ENCODE measurements at regions not wholly inside any gene's neighbourhood (a gene's known extent, or its start where the extent isn't known, plus 50 kb on each side); places are given as distances from the start of the nearest gene placed in this dataset.

DNA sequence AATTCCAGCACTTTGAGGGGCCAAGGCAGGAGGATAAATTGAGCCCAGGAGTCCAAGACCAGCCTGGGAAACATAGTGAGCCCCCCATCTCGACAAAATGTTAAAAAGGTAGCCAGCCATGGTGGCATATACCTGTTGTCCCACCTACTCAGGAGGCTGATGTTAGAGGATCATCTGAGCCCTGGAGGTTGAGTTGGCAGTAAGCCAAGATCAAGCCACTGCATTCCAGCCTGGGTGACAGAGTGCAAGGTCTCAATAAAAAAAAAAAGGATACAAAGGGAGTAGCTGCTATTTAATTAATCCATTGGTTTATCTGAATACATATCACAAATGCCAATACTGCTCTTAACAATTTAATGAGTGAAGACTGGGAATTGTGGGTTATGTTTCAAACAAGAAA lies 327.8 kb downstream of the CPS1 start:
- no peak for DNase-seq (ENCODE audit: low read depth)
- H3K4me3 ChIP-seq (replicated peaks; ENCODE audit: low read depth, low read length): no peak overlapping the region
- TF ChIP-seq, protein P1, sequence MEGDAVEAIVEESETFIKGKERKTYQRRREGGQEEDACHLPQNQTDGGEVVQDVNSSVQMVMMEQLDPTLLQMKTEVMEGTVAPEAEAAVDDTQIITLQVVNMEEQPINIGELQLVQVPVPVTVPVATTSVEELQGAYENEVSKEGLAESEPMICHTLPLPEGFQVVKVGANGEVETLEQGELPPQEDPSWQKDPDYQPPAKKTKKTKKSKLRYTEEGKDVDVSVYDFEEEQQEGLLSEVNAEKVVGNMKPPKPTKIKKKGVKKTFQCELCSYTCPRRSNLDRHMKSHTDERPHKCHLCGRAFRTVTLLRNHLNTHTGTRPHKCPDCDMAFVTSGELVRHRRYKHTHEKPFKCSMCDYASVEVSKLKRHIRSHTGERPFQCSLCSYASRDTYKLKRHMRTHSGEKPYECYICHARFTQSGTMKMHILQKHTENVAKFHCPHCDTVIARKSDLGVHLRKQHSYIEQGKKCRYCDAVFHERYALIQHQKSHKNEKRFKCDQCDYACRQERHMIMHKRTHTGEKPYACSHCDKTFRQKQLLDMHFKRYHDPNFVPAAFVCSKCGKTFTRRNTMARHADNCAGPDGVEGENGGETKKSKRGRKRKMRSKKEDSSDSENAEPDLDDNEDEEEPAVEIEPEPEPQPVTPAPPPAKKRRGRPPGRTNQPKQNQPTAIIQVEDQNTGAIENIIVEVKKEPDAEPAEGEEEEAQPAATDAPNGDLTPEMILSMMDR (IDR thresholded peaks at IDR 0.05; ENCODE audit: low read length, missing control alignments): no peak

DNA sequence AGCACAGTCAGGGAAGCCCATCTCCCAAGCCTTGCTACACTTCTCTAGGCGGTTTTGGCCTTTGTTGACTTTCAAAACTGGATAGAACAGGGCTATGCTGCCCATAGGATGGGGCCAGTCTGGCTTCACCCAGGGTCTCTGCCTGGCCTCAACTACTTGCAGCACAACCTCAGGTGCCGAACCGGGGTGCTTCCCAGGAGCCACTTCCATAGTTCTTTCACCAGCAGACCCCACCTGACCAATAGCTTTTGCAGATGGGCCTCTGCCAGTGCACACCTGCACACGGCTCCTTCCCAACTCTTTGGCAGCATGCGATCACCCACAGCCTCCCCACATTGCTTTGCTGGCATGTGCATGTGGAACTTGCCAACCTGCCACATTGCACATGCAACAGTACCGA lies 331.6 kb downstream of the CPS1 start:
- no peak overlapping the region for H3K4me3 ChIP-seq (replicated peaks; ENCODE audit: low read depth, low read length)
- DNase-seq (ENCODE audit: low read depth): no peak
- TF ChIP-seq, protein P1 (IDR thresholded peaks at IDR 0.05; ENCODE audit: low read length, missing control alignments): no peak

DNA sequence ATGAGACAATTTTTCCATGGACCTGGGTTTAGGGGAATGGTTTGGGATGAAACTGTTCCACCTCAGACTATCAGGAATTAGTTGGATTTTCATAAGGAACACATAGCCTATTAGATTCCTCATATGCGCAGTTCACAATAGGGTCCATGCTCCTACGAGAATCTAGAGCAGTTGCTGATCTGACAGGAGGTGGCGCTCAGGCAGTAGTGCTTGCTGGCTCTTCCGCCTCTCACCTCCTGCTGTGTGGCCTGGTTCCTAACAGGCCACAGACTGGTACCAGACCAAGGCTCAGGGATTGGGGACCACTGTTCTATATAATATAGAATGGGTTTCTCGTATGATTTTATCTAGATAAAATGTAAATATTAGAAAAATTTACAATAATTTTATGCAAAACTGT lies 338.7 kb downstream of the CPS1 start:
- no peak overlapping the region for H3K4me3 ChIP-seq (replicated peaks; ENCODE audit: low read depth, low read length)
- DNase-seq (ENCODE audit: low read depth): no peak
- TF ChIP-seq, protein P1 (IDR thresholded peaks at IDR 0.05; ENCODE audit: low read length, missing control alignments): no peak

DNA sequence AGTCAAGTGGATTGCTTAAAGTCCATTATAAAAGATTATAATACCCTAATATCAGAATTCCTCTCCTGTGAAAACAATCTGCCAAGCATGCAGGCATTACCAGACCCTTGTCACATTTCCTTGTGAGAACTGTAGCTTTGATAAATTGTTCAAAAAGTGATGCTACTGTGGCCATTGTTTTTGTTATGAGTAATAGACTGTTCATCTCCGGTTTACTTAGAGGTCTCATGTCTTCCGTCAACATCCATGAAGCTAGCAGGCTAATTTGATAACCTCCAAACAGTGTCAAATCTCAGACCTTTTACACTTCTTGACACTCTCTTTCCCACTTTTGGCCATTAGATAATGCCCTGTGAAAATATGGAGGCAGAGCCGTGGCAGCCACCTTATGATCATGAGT lies 342.7 kb downstream of the CPS1 start:
- peak; percentile 8 for DNase-seq (ENCODE audit: low read depth)

DNA sequence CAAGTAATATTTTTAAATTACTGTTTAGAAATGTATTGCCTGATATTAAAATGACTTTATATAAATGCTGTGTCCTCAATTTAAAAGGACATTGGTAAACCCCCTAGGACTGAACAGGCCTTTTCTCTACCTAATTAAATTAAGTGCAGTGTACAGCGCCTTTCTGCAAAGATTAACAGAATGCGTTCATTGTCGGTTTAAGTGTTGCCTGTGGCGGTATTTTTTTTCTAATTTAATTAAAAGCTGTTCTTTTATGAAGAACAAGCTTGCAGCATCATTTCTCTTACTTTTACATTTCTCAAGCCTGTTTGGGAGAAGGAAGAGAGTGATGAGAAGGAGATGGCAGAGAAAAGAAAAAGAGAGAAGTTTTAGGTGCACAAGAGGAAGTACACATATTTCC lies 344.9 kb downstream of the CPS1 start:
- no peak overlapping the region for H3K4me3 ChIP-seq (replicated peaks; ENCODE audit: low read depth, low read length)
- DNase-seq (ENCODE audit: low read depth): no peak
- TF ChIP-seq, protein P1 (IDR thresholded peaks at IDR 0.05; ENCODE audit: low read length, missing control alignments): no peak

More for the DNA sequence above, 342.7 kb downstream of the CPS1 start:
- H3K4me3 ChIP-seq (replicated peaks; ENCODE audit: low read depth, low read length): no peak overlapping the region
- TF ChIP-seq, protein P1 (IDR thresholded peaks at IDR 0.05; ENCODE audit: low read length, missing control alignments): no peak

DNA sequence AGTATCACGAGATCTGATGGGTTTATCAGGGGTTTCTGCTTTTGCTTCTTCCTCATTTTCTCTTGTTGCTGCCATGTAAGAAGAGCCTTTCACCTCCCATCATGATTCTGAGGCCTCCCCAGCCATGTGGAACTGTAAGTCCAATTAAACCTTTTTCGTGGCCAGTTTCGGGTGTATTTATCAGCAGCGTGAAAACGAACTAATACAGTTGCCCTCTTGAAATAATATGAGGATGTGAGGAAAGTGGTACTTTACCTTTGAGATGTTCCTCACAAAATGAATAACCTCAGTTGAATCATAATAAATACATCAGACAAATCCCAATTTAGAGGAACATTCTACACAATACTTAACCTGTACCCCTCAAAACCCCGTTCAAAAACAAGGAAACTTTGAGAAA lies 356.4 kb downstream of the CPS1 start:
- DNase-seq (ENCODE audit: low read depth): no peak
- no peak overlapping the region for H3K4me3 ChIP-seq (replicated peaks; ENCODE audit: low read depth, low read length)
- TF ChIP-seq, protein P1 (IDR thresholded peaks at IDR 0.05; ENCODE audit: low read length, missing control alignments): no peak

DNA sequence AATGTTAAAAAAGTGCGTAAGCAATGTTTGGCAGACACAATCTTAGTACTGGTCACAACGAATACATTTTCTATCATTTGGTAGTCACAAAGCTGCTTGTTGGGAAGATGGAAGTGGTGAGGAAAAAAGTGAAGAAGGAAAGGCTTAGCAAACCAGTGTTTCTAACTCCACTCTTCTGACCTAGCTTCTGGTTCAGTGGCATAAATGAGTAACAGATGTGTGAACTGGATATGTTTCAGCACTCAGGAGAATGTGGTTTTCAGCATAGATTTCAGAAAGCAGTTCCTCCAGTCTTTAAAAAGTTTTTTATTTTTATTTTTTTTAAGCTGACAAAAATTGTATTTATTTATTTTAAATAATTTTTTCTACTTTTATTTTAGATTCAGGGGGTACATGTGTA lies 357.1 kb downstream of the CPS1 start:
- H3K4me3 ChIP-seq (replicated peaks; ENCODE audit: low read depth, low read length): no peak overlapping the region
- TF ChIP-seq, protein P1 (IDR thresholded peaks at IDR 0.05; ENCODE audit: low read length, missing control alignments): no peak
- DNase-seq (ENCODE audit: low read depth): no peak

All from fibroblast of pulmonary artery (primary cell).